ENCODE measurements at regions not wholly inside any gene's neighbourhood (a gene's known extent, or its start where the extent isn't known, plus 50 kb on each side); places are given as distances from the start of the nearest gene placed in this dataset.

- TF ChIP-seq CTCF (IDR thresholded peaks at IDR 0.05) (no peak), POLR2A (IDR thresholded peaks at IDR 0.05) (no peak), POLR2AphosphoS5 (IDR thresholded peaks at IDR 0.05; ENCODE audit: insufficient read depth in 1 of 2, low read depth in 1 of 2) (no peak)
Observed at GRCh38 chr4:178599521-178599920, 1157.3 kb upstream of the AGA start.

Measured in vagina (tissue), 2 donors.